ENCODE measurements at regions not wholly inside any gene's neighbourhood (a gene's known extent, or its start where the extent isn't known, plus 50 kb on each side); places are given as distances from the start of the nearest gene placed in this dataset.

- H3K27ac Mint-ChIP-seq: no peak overlapping the region
- H3K9me3 Mint-ChIP-seq: no peaks in the 10 kb centered on the region
- H3K36me3 Mint-ChIP-seq (ENCODE audit: low read depth): no peaks in the 10 kb centered on the region
- peaks cover 11% of the 10 kb centered on the region for H3K27me3 Mint-ChIP-seq (ENCODE audit: low read depth)
- no peak overlapping the region for H3K4me3 Mint-ChIP-seq
- no peaks in the 10 kb centered on the region for H3K4me1 Mint-ChIP-seq (ENCODE audit: low read depth)
These were observed 184.1 kb upstream of the TLE3 start for GRCh38 chr15:70281811-70282307.

- Mint-ChIP-seq H3K4me1 (ENCODE audit: low read depth) (no peaks in the 10 kb centered on the region), H3K27ac (no peak overlapping the region), H3K9me3 (no peaks in the 10 kb centered on the region), H3K27me3 (ENCODE audit: low read depth) (peaks cover 9% of the 10 kb centered on the region), H3K36me3 (ENCODE audit: low read depth) (no peaks in the 10 kb centered on the region), H3K4me3 (no peak overlapping the region)
These were observed 183.6 kb upstream of the TLE3 start for GRCh38 chr15:70281261-70281810.

- Mint-ChIP-seq H3K4me3 (no peak overlapping the region), H3K27me3 (ENCODE audit: low read depth) (peaks cover 8% of the 10 kb centered on the region), H3K36me3 (ENCODE audit: low read depth) (no peaks in the 10 kb centered on the region), H3K9me3 (no peaks in the 10 kb centered on the region), H3K27ac (no peak overlapping the region), H3K4me1 (ENCODE audit: low read depth) (no peaks in the 10 kb centered on the region)
These were observed 183.1 kb upstream of the TLE3 start for GRCh38 chr15:70280781-70281180.

- no peak overlapping the region for H3K27ac Mint-ChIP-seq
- no peaks in the 10 kb centered on the region for H3K4me1 Mint-ChIP-seq (ENCODE audit: low read depth)
- H3K27me3 Mint-ChIP-seq (ENCODE audit: low read depth): peaks cover 4% of the 10 kb centered on the region
- H3K4me3 Mint-ChIP-seq: no peak overlapping the region
- no peaks in the 10 kb centered on the region for H3K36me3 Mint-ChIP-seq (ENCODE audit: low read depth)
- no peaks in the 10 kb centered on the region for H3K9me3 Mint-ChIP-seq
These were observed 181.4 kb upstream of the TLE3 start for GRCh38 chr15:70279096-70279495.

- Mint-ChIP-seq H3K9me3 (no peaks in the 10 kb centered on the region), H3K4me3 (no peak overlapping the region), H3K27ac (no peak overlapping the region), H3K4me1 (ENCODE audit: low read depth) (no peaks in the 10 kb centered on the region), H3K27me3 (ENCODE audit: low read depth) (peaks cover 7% of the 10 kb centered on the region), H3K36me3 (ENCODE audit: low read depth) (no peaks in the 10 kb centered on the region)
These were observed 180.9 kb upstream of the TLE3 start for GRCh38 chr15:70278644-70279043.

GRCh38 chr15:70277556-70277955 lies 179.8 kb upstream of the TLE3 start:
- Mint-ChIP-seq H3K9me3 (no peaks in the 10 kb centered on the region), H3K4me1 (ENCODE audit: low read depth) (no peaks in the 10 kb centered on the region), H3K27me3 (ENCODE audit: low read depth) (peaks cover 6% of the 10 kb centered on the region), H3K27ac (no peak overlapping the region), H3K36me3 (ENCODE audit: low read depth) (no peaks in the 10 kb centered on the region), H3K4me3 (no peak overlapping the region)

- H3K9me3 Mint-ChIP-seq: no peaks in the 10 kb centered on the region
- no peak overlapping the region for H3K4me3 Mint-ChIP-seq
- H3K27ac Mint-ChIP-seq: no peak overlapping the region
- H3K36me3 Mint-ChIP-seq (ENCODE audit: low read depth): no peaks in the 10 kb centered on the region
- H3K27me3 Mint-ChIP-seq (ENCODE audit: low read depth): peaks cover 13% of the 10 kb centered on the region
- no peaks in the 10 kb centered on the region for H3K4me1 Mint-ChIP-seq (ENCODE audit: low read depth)
These were observed 178.7 kb upstream of the TLE3 start for GRCh38 chr15:70276401-70276800.

GRCh38 chr15:70275461-70276138 lies 177.9 kb upstream of the TLE3 start:
- Mint-ChIP-seq H3K27ac (no peak overlapping the region), H3K4me3 (no peak overlapping the region), H3K27me3 (ENCODE audit: low read depth) (peaks cover 14% of the 10 kb centered on the region), H3K9me3 (no peaks in the 10 kb centered on the region), H3K4me1 (ENCODE audit: low read depth) (no peaks in the 10 kb centered on the region), H3K36me3 (ENCODE audit: low read depth) (no peaks in the 10 kb centered on the region)

- peaks cover 14% of the 10 kb centered on the region for H3K27me3 Mint-ChIP-seq (ENCODE audit: low read depth)
- H3K27ac Mint-ChIP-seq: no peak overlapping the region
- H3K4me1 Mint-ChIP-seq (ENCODE audit: low read depth): peaks cover 3% of the 10 kb centered on the region
- H3K9me3 Mint-ChIP-seq: no peaks in the 10 kb centered on the region
- H3K4me3 Mint-ChIP-seq: no peak overlapping the region
- no peaks in the 10 kb centered on the region for H3K36me3 Mint-ChIP-seq (ENCODE audit: low read depth)
These were observed 177.2 kb upstream of the TLE3 start for GRCh38 chr15:70274908-70275307.

- Mint-ChIP-seq H3K4me1 (ENCODE audit: low read depth) (peaks cover 3% of the 10 kb centered on the region), H3K9me3 (no peaks in the 10 kb centered on the region), H3K4me3 (no peak overlapping the region), H3K27me3 (ENCODE audit: low read depth) (peaks cover 19% of the 10 kb centered on the region), H3K36me3 (ENCODE audit: low read depth) (no peaks in the 10 kb centered on the region), H3K27ac (no peak overlapping the region)
These were observed 176.7 kb upstream of the TLE3 start for GRCh38 chr15:70274255-70274880.

- no peaks in the 10 kb centered on the region for H3K9me3 Mint-ChIP-seq
- H3K27me3 Mint-ChIP-seq (ENCODE audit: low read depth): peaks cover 19% of the 10 kb centered on the region
- H3K36me3 Mint-ChIP-seq (ENCODE audit: low read depth): no peaks in the 10 kb centered on the region
- H3K27ac Mint-ChIP-seq: no peak overlapping the region
- H3K4me1 Mint-ChIP-seq (ENCODE audit: low read depth): peaks cover 3% of the 10 kb centered on the region
- no peak overlapping the region for H3K4me3 Mint-ChIP-seq
These were observed 176.1 kb upstream of the TLE3 start for GRCh38 chr15:70273808-70274207.

GRCh38 chr15:70272565-70273355 lies 175.0 kb upstream of the TLE3 start:
- H3K4me1 Mint-ChIP-seq (ENCODE audit: low read depth): peaks cover 4% of the 10 kb centered on the region
- no peak overlapping the region for H3K27ac Mint-ChIP-seq
- no peak overlapping the region for H3K4me3 Mint-ChIP-seq
- H3K27me3 Mint-ChIP-seq (ENCODE audit: low read depth): peaks cover 24% of the 10 kb centered on the region
- no peaks in the 10 kb centered on the region for H3K9me3 Mint-ChIP-seq
- no peaks in the 10 kb centered on the region for H3K36me3 Mint-ChIP-seq (ENCODE audit: low read depth)

- Mint-ChIP-seq H3K9me3 (no peaks in the 10 kb centered on the region), H3K4me1 (ENCODE audit: low read depth) (peaks cover 6% of the 10 kb centered on the region), H3K4me3 (no peak overlapping the region), H3K27me3 (ENCODE audit: low read depth) (peaks cover 34% of the 10 kb centered on the region), H3K27ac (no peak overlapping the region), H3K36me3 (ENCODE audit: low read depth) (no peaks in the 10 kb centered on the region)
These were observed 173.8 kb upstream of the TLE3 start for GRCh38 chr15:70271422-70272088.

GRCh38 chr15:70270752-70271111 lies 173.0 kb upstream of the TLE3 start:
- Mint-ChIP-seq H3K9me3 (no peaks in the 10 kb centered on the region), H3K4me3 (no peak overlapping the region), H3K27ac (no peak overlapping the region), H3K36me3 (ENCODE audit: low read depth) (no peaks in the 10 kb centered on the region), H3K4me1 (ENCODE audit: low read depth) (peaks cover 6% of the 10 kb centered on the region), H3K27me3 (ENCODE audit: low read depth) (peaks cover 38% of the 10 kb centered on the region)
